ENCODE measurements at regions not wholly inside any gene's neighbourhood (a gene's known extent, or its start where the extent isn't known, plus 50 kb on each side); places are given as distances from the start of the nearest gene placed in this dataset.

GRCh38 chr5:105924366-105924765, 1746.4 kb downstream of the EFNA5 start:
- Histone ChIP-seq H3K36me3 (no peaks in the 10 kb centered on the region), H3K27ac (no peak overlapping the region), H3K4me1 (no peaks in the 10 kb centered on the region), H3K4me3 (no peak overlapping the region), H3K9me3 (no peaks in the 10 kb centered on the region), H3K27me3 (no peaks in the 10 kb centered on the region)
- DNase-seq (ENCODE audit: low spot score): no peak
- TF ChIP-seq, protein P1, sequence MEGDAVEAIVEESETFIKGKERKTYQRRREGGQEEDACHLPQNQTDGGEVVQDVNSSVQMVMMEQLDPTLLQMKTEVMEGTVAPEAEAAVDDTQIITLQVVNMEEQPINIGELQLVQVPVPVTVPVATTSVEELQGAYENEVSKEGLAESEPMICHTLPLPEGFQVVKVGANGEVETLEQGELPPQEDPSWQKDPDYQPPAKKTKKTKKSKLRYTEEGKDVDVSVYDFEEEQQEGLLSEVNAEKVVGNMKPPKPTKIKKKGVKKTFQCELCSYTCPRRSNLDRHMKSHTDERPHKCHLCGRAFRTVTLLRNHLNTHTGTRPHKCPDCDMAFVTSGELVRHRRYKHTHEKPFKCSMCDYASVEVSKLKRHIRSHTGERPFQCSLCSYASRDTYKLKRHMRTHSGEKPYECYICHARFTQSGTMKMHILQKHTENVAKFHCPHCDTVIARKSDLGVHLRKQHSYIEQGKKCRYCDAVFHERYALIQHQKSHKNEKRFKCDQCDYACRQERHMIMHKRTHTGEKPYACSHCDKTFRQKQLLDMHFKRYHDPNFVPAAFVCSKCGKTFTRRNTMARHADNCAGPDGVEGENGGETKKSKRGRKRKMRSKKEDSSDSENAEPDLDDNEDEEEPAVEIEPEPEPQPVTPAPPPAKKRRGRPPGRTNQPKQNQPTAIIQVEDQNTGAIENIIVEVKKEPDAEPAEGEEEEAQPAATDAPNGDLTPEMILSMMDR (IDR thresholded peaks at IDR 0.05): no peak

DNA sequence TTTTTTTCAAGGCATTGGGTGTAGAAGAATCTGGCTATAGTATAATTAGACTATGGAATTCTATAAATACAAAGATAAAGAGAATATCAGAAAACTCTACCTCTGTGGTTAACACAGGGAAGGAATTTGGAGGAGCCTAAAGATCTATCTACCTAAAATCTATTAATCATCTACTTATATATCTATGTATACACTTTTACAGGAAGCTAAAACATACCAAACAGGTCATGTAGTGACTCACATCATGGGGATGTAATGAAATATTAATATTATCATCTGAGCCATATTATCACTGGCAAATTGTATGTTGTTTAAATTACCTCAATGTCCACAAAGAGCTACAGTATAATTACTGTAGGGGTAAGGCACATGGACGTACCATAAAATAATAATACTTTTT, 1748.2 kb downstream of the EFNA5 start:
- DNase-seq (ENCODE audit: low spot score): no peak
- Histone ChIP-seq H3K27me3 (no peaks in the 10 kb centered on the region), H3K36me3 (no peaks in the 10 kb centered on the region), H3K9me3 (no peaks in the 10 kb centered on the region), H3K4me1 (no peaks in the 10 kb centered on the region), H3K27ac (no peak overlapping the region), H3K4me3 (no peak overlapping the region)
- TF ChIP-seq, protein P1 (IDR thresholded peaks at IDR 0.05): no peak

- no peak for DNase-seq (ENCODE audit: low spot score)
- no peaks in the 10 kb centered on the region for H3K27me3 ChIP-seq
Measured at GRCh38 chr5:105922080-105922479, 1748.7 kb downstream of the EFNA5 start.

GRCh38 chr5:105917189-105917588, 1753.5 kb downstream of the EFNA5 start:
- no peak overlapping the region for H3K4me3 ChIP-seq
- no peak overlapping the region for H3K27ac ChIP-seq
- H3K36me3 ChIP-seq: no peaks in the 10 kb centered on the region
- no peak for DNase-seq (ENCODE audit: low spot score)
- TF ChIP-seq, protein P1 (IDR thresholded peaks at IDR 0.05): no peak
- no peaks in the 10 kb centered on the region for H3K9me3 ChIP-seq
- H3K4me1 ChIP-seq: no peaks in the 10 kb centered on the region
- H3K27me3 ChIP-seq: no peaks in the 10 kb centered on the region

More at GRCh38 chr5:105922080-105922479, 1748.7 kb downstream of the EFNA5 start:
- Histone ChIP-seq H3K9me3 (no peaks in the 10 kb centered on the region), H3K36me3 (no peaks in the 10 kb centered on the region), H3K27ac (no peak overlapping the region), H3K4me1 (no peaks in the 10 kb centered on the region), H3K4me3 (no peak overlapping the region)
- TF ChIP-seq, protein P1 (IDR thresholded peaks at IDR 0.05): no peak

GRCh38 chr5:105907016-105907415, 1763.7 kb downstream of the EFNA5 start:
- TF ChIP-seq, protein P1 (IDR thresholded peaks at IDR 0.05): no peak
- H3K4me1 ChIP-seq: no peaks in the 10 kb centered on the region
- no peak overlapping the region for H3K27ac ChIP-seq
- DNase-seq (ENCODE audit: low spot score): no peak
- no peak overlapping the region for H3K4me3 ChIP-seq
- no peaks in the 10 kb centered on the region for H3K27me3 ChIP-seq
- H3K9me3 ChIP-seq: no peaks in the 10 kb centered on the region
- H3K36me3 ChIP-seq: no peaks in the 10 kb centered on the region

- H3K27ac ChIP-seq: no peak overlapping the region
- no peaks in the 10 kb centered on the region for H3K27me3 ChIP-seq
- no peaks in the 10 kb centered on the region for H3K9me3 ChIP-seq
- no peak for DNase-seq (ENCODE audit: low spot score)
- H3K36me3 ChIP-seq: no peaks in the 10 kb centered on the region
- H3K4me3 ChIP-seq: no peak overlapping the region
- TF ChIP-seq, protein P1 (IDR thresholded peaks at IDR 0.05): no peak
- no peaks in the 10 kb centered on the region for H3K4me1 ChIP-seq
Measured at GRCh38 chr5:105905392-105905791, 1765.3 kb downstream of the EFNA5 start.
